ENCODE measurements at regions not wholly inside any gene's neighbourhood (a gene's known extent, or its start where the extent isn't known, plus 50 kb on each side); places are given as distances from the start of the nearest gene placed in this dataset.

- Histone ChIP-seq H3K27ac (ENCODE audit: low read depth, low read length) (no peak overlapping the region), H3K4me3 (replicated peaks in 1 of 2; ENCODE audit: low read depth in 1 of 2, low read length in 2 of 2) (no peak overlapping the region), H3K9ac (ENCODE audit: low read length) (no peak overlapping the region), H3K4me1 (ENCODE audit: control insufficient read depth in 1 of 2, insufficient read depth in 2 of 2, low read length in 2 of 2) (peaks cover 0 to 9% of the 10 kb centered on the region in 2 experiments; a peak in 1 of 4 replicates), H3K27me3 (ENCODE audit: insufficient read depth, low read length) (peaks cover 12% of the 10 kb centered on the region; the same call in 1 of the 2 replicates), H3K9me2 (ENCODE audit: insufficient read depth) (no peaks in the 10 kb centered on the region), H4K20me1 (ENCODE audit: insufficient read depth) (no peaks in the 10 kb centered on the region), H2AFZ (ENCODE audit: low read depth, low read length, poor library complexity, severe bottlenecking) (no peak overlapping the region), H3K79me2 (ENCODE audit: insufficient read depth, low read length) (no peaks in the 10 kb centered on the region), H3K9me3 (ENCODE audit: control insufficient read depth in 1 of 2, insufficient read depth in 1 of 2, low read depth in 1 of 2, low read length in 2 of 2) (no peaks in the 10 kb centered on the region), H3K4me2 (ENCODE audit: low read length) (no peak overlapping the region), H3K36me3 (ENCODE audit: control insufficient read depth in 1 of 2, insufficient read depth in 2 of 2, low read length in 2 of 2) (no peaks in the 10 kb centered on the region)
- intact Hi-C loops (cut with micrococcal nuclease) = no loop called here
- CTCF ChIA-PET = no interaction called here
- ATAC-seq (no peak), DNase-seq (ENCODE audit: low read depth, low spot score) (no peak)
- no TSS peak for BruUV-seq (replicated peaks)
- RAD21 ChIA-PET (ENCODE audit: low non-redundant PET in 1 of 2, low total read pairs in 2 of 2, uncharacterized antibody in 2 of 2, unreplicated experiment in 2 of 2) = no interaction called here
- POLR2A ChIA-PET = no interaction called here
- TF ChIP-seq REST (IDR thresholded peaks at IDR 0.05; ENCODE audit: low read depth) (no peak), EZH2 (IDR thresholded peaks at IDR 0.05) (no peak), SIN3A (IDR thresholded peaks at IDR 0.05; ENCODE audit: low read depth) (no peak), FOSL1 (IDR thresholded peaks at IDR 0.05; ENCODE audit: low read depth) (no peak), ATF3 (IDR thresholded peaks at IDR 0.05) (no peak), CBX3 (IDR thresholded peaks at IDR 0.05; ENCODE audit: low read depth) (no peak), ELF1 (IDR thresholded peaks at IDR 0.05; ENCODE audit: borderline replicate concordance, low read depth) (no peak), EGR1 (IDR thresholded peaks at IDR 0.05; ENCODE audit: low read depth) (no peak), CTCF (IDR thresholded peaks at IDR 0.05 in 2 of 3, conservative IDR thresholded peaks at IDR 0.05 in 1 of 3; ENCODE audit: borderline replicate concordance in 1 of 3, insufficient read depth in 1 of 3, low read depth in 2 of 3, low read length in 2 of 3) (no peak), CEBPB (IDR thresholded peaks at IDR 0.05; ENCODE audit: low read depth) (no peak), SRF (IDR thresholded peaks at IDR 0.05; ENCODE audit: low read depth) (no peak), JUND (IDR thresholded peaks at IDR 0.05) (no peak), ZFX (IDR thresholded peaks at IDR 0.05) (no peak)
Observed at GRCh38 chr12:115817389-115817788, 460.1 kb downstream of the MED13L start.

All from HCT116 (cell line).